K562 (cell line): ENCODE measurements at regions not wholly inside any gene's neighbourhood (a gene's known extent, or its start where the extent isn't known, plus 50 kb on each side); places are given as distances from the start of the nearest gene placed in this dataset.

ENCODE experiments used
- ATAC-seq: fragments of 200-7000 bp; cut with Tn5 transposase; 3 replicates; pipeline ENCODE4 v1.9.1; 2020; ENCODE audit warnings: moderate library complexity
- BruUV-seq: library from RNA; stranded (reverse); fragments of 400-500 nt; replicated peaks from 2 replicates; lab custom pipeline; 2021; lab: Mats Ljungman, UMichigan
- CTCF ChIA-PET: fragments of 300-600 bp; formaldehyde crosslinking; extraction: SDS; loops from one replicate; lab custom pipeline; 2021; ENCODE audit warnings: low intra/inter-chr PET ratio; lab: Yijun Ruan, JAX
- POLR2A ChIA-PET: fragments of 300-600, 350-650 bp; sonication (Branson Sonifier 250); formaldehyde crosslinking; extraction: SDS; loops from one replicate; lab custom pipeline; 2021; ENCODE audit warnings: antibody characterized with exemption, inconsistent platforms; lab: Yijun Ruan, JAX
- DNase-seq, 4 experiments: peaks; one replicate each; pipeline versions ENCODE4 v3.0.0 to v3.0.0-alpha.2; 2011 to 2018; ENCODE audit warnings: low spot score in 3 of 4, mixed read lengths in 3 of 4; ENCODE audit errors: extremely low read depth in 1 of 4
- FAIRE-seq: peaks from 2 replicates; lab custom pipeline; 2011; peaks lifted over from hg19 to GRCh38; lab: Jason Lieb, UNC
- H2AFZ ChIP-seq: 2 replicates; pipeline ENCODE4 v1.6.0; 2011; ENCODE audit warnings: low read depth, low read length, control low read depth, inconsistent platforms
- H3K27ac ChIP-seq: fragments of 200-600 bp; 3 replicates; pipeline ENCODE4 v1.8.0; 2011; ENCODE audit warnings: low read depth, mild to moderate bottlenecking, control low read depth, inconsistent platforms, low read length, moderate library complexity, mixed read lengths; ENCODE audit errors: extremely low read depth
- H3K27me3 ChIP-seq, 2 experiments: fragments of 300-600 bp in 1 of 2; 2 replicates in 1 of 2; 3 replicates in 1 of 2; pipeline versions ENCODE4 v1.6.0 to v1.8.0; 2011; ENCODE audit warnings: inconsistent platforms in 2 of 2, low read length in 2 of 2, mild to moderate bottlenecking in 1 of 2, mixed read lengths in 1 of 2, moderate library complexity in 1 of 2; ENCODE audit not compliant: control insufficient read depth in 2 of 2, insufficient read depth in 2 of 2
- H3K36me3 ChIP-seq: fragments of 300-600 bp; 3 replicates; pipeline ENCODE4 v1.8.0; 2011; ENCODE audit warnings: mild to moderate bottlenecking, low read length, inconsistent platforms; ENCODE audit not compliant: control insufficient read depth, insufficient read depth
- H3K4me1 ChIP-seq, 2 experiments: fragments of 200-600 bp in 1 of 2; replicated peaks in 1 of 2; 2 replicates in 1 of 2; 3 replicates in 1 of 2; pipeline versions ENCODE4 v1.5.1 to v1.8.0; 2011; ENCODE audit warnings: inconsistent platforms in 2 of 2, low read length in 2 of 2, mild to moderate bottlenecking in 1 of 2, mixed read lengths in 1 of 2, moderate library complexity in 1 of 2; ENCODE audit not compliant: control insufficient read depth in 2 of 2, insufficient read depth in 2 of 2
- H3K4me2 ChIP-seq: 2 replicates; pipeline ENCODE4 v1.6.1; 2011; ENCODE audit warnings: low read length, control low read depth, inconsistent platforms, mixed read lengths; ENCODE audit not compliant: insufficient read depth
- H3K4me3 ChIP-seq: fragments of 200-600 bp; sonication (generic), shearing (Covaris generic); 2 replicates; pipeline ENCODE4 v1.5.1; 2016; ENCODE audit warnings: control low read depth, inconsistent platforms
- H3K79me2 ChIP-seq: fragments of 200-600 bp; 3 replicates; pipeline ENCODE4 v1.8.0; 2011; ENCODE audit warnings: low read length, inconsistent platforms; ENCODE audit not compliant: control insufficient read depth, insufficient read depth
- H3K9ac ChIP-seq, 2 experiments: 2 replicates each; pipeline versions ENCODE4 v1.6.0 to v1.6.1; 2011; ENCODE audit warnings: low read depth in 2 of 2, low read length in 2 of 2, control low read depth in 1 of 2, inconsistent platforms in 1 of 2, mild to moderate bottlenecking in 1 of 2, mixed read lengths in 1 of 2; ENCODE audit not compliant: insufficient read depth in 1 of 2
- H3K9me1 ChIP-seq: one replicate; pipeline ENCODE4 v1.6.0; 2011; ENCODE audit warnings: inconsistent platforms, mild to moderate bottlenecking, low read length, moderate library complexity; ENCODE audit not compliant: control insufficient read depth, insufficient read depth
- H3K9me3 ChIP-seq: replicated peaks from 2 replicates; pipeline ENCODE4 v1.5.1; 2011; ENCODE audit warnings: low read depth, low read length, inconsistent platforms; ENCODE audit not compliant: control insufficient read depth, insufficient read depth
- H4K20me1 ChIP-seq: replicated peaks from 2 replicates; pipeline ENCODE4 v1.6.1; 2011; ENCODE audit warnings: low read length, inconsistent platforms, mixed read lengths; ENCODE audit not compliant: control insufficient read depth, insufficient read depth
- ATF3 ChIP-seq, 2 experiments: fragments of 450-650 bp in 1 of 2; sonication (generic) in 1 of 2; formaldehyde crosslinking in 1 of 2; IDR thresholded peaks in 1 of 2; conservative IDR thresholded peaks in 1 of 2; 2 replicates each; pipeline versions ENCODE4 v1.6.1 to v1.8.1; 2016 to 2023; ENCODE audit warnings: mild to moderate bottlenecking in 2 of 2, moderate library complexity in 2 of 2, inconsistent platforms in 1 of 2, missing genetic modification reagents in 1 of 2
- FOS ChIP-seq: IDR thresholded peaks from 3 replicates; pipeline ENCODE4 v1.6.1; 2011; ENCODE audit not compliant: insufficient read length; ENCODE audit errors: extremely low read depth
- GTF2E2 ChIP-seq: fragments of 200-800 bp; sonication (Bioruptor generic); IDR thresholded peaks from 2 replicates; pipeline ENCODE4 v1.6.1; 2016; ENCODE audit warnings: missing genetic modification characterization, missing compliant biosample characterization
- HDAC2 ChIP-seq: fragments of 450-650 bp; IDR thresholded peaks from 2 replicates; pipeline ENCODE4 v1.6.1; 2016; ENCODE audit warnings: mild to moderate bottlenecking
- NR2F6 ChIP-seq: fragments of 450-650 bp; formaldehyde crosslinking; IDR thresholded peaks from 2 replicates; pipeline ENCODE4 v1.4.0; 2020; ENCODE audit warnings: mild to moderate bottlenecking
- NR3C1 ChIP-seq: sonication (generic); formaldehyde crosslinking; IDR thresholded peaks from 2 replicates; pipeline ENCODE4 v1.8.1; 2022; ENCODE audit warnings: missing genetic modification reagents
- POLR2AphosphoS5 ChIP-seq: IDR thresholded peaks from 2 replicates; pipeline ENCODE4 v1.6.1; 2011; ENCODE audit warnings: mild to moderate bottlenecking, low read depth, low read length, moderate library complexity; ENCODE audit not compliant: control insufficient read depth, insufficient read depth
- RFX1 ChIP-seq: fragments of 450-650 bp; IDR thresholded peaks from 2 replicates; pipeline ENCODE4 v1.6.1; 2016; ENCODE audit warnings: mild to moderate bottlenecking, moderate library complexity
- SAFB ChIP-seq: fragments of 200-400 bp; formaldehyde crosslinking; IDR thresholded peaks from 2 replicates; pipeline ENCODE4 v1.6.1; 2017; ENCODE audit warnings: low read depth, low read length, borderline replicate concordance
- STAT5B ChIP-seq: fragments of 250-450 bp; sonication (Bioruptor Pico); IDR thresholded peaks from 2 replicates; pipeline ENCODE4 v1.8.0; 2021; ENCODE audit warnings: mild to moderate bottlenecking, inconsistent platforms
- YY1 ChIP-seq, 3 experiments: IDR thresholded peaks; 2 replicates each; pipeline ENCODE4 v1.6.1; 2011; ENCODE audit warnings: low read length in 2 of 3, mild to moderate bottlenecking in 2 of 3, moderate library complexity in 2 of 3, borderline replicate concordance in 1 of 3, control low read depth in 1 of 3, low read depth in 1 of 3; ENCODE audit not compliant: insufficient read depth in 3 of 3, insufficient replicate concordance in 2 of 3, control insufficient read depth in 1 of 3, insufficient read length in 1 of 3; ENCODE audit errors: extremely low read depth in 1 of 3
- ZNF134 ChIP-seq: fragments of 250-450 bp; sonication (Bioruptor Pico); conservative IDR thresholded peaks from 2 replicates; pipeline ENCODE4 v1.4.0; 2020
- ZNF184 ChIP-seq: sonication (generic); formaldehyde crosslinking; IDR thresholded peaks from 2 replicates; pipeline ENCODE4 v1.5.0; 2020; ENCODE audit warnings: missing genetic modification reagents
- ZNF347 ChIP-seq: fragments of 450-650 bp; formaldehyde crosslinking; IDR thresholded peaks from 2 replicates; pipeline ENCODE4 v1.4.0; 2020; ENCODE audit warnings: low read depth, mild to moderate bottlenecking, moderate library complexity
- ZNF584 ChIP-seq: fragments of 200-800 bp; sonication (Bioruptor generic); IDR thresholded peaks from 2 replicates; pipeline ENCODE4 v1.6.1; 2016; ENCODE audit warnings: low read depth, mild to moderate bottlenecking, missing genetic modification characterization, missing compliant biosample characterization
- ZNF586 ChIP-seq: fragments of 450-650 bp; formaldehyde crosslinking; conservative IDR thresholded peaks from 2 replicates; pipeline ENCODE4 v1.4.0; 2020; ENCODE audit warnings: mild to moderate bottlenecking, moderate library complexity
- ZNF766 ChIP-seq: fragments of 200-800 bp; sonication (Bioruptor generic); conservative IDR thresholded peaks from 2 replicates; pipeline ENCODE4 v1.6.1; 2016; ENCODE audit warnings: missing genetic modification characterization, missing compliant biosample characterization
- ZZZ3 ChIP-seq: fragments of 450-650 bp; IDR thresholded peaks from 2 replicates; pipeline ENCODE4 v1.6.1; 2016; ENCODE audit warnings: antibody characterized with exemption, mild to moderate bottlenecking, moderate library complexity
- WGBS: fragments of 100-300 bp; shearing (Covaris generic); methylation state at CpG from one replicate; pipeline ENCODE4 v1.1.6; 2016; ENCODE audit warnings: low coverage, mixed read lengths; ENCODE audit not compliant: insufficient coverage; ENCODE audit errors: missing lambda C conversion rate; 5-methylcytosine and 5-hydroxymethylcytosine counted together
- in situ Hi-C: fragments of 300-500 bp; cut with MboI; formaldehyde crosslinking; loops from 4 replicates; pipeline ENCODE4 v1.15.0; 2018; ENCODE audit warnings: inconsistent platforms, mixed read lengths
- intact Hi-C: fragments of 100-400 bp; cut with micrococcal nuclease; formaldehyde crosslinking; loops from 2 replicates; pipeline ENCODE4 v1.14.2; 2022

- no peak overlapping the region for H3K9ac ChIP-seq
- no peak for FAIRE-seq
- no peak overlapping the region for H3K4me3 ChIP-seq
- peaks cover 0 to 6% of the 10 kb centered on the region in 2 experiments; a peak in 2 of 5 replicates for H3K4me1 ChIP-seq
- H3K9me1 ChIP-seq: peaks cover 4% of the 10 kb centered on the region
- no peaks in the 10 kb centered on the region for H3K36me3 ChIP-seq
- DNase-seq: no peak
- in situ Hi-C loops: no loop called here
- POLR2A ChIA-PET: interaction anchor here (0.8 to 1.0 kb wide), 4 partner anchors 10 to 203 kb away, joined by 3 to 4 read pairs (median 3); no protein-coding TSS in a partner anchor
- H3K79me2 ChIP-seq: no peaks in the 10 kb centered on the region
- TF ChIP-seq NR2F6 (CRISPR knock-in tag): no peak
- TF ChIP-seq GTF2E2 (tag): no peak
- no peak for TF ChIP-seq FOS
- TF ChIP-seq POLR2AphosphoS5: no peak
- no peak for TF ChIP-seq ZNF766 (CRISPR knock-in tag)
- no peak for TF ChIP-seq YY1 (IDR thresholded peaks at IDR 0.05; ENCODE audit: borderline replicate concordance in 1 of 3, control insufficient read depth in 1 of 3, extremely low read depth in 1 of 3, insufficient read depth in 3 of 3, insufficient read length in 1 of 3, insufficient replicate concordance in 2 of 3, low read depth in 1 of 3, low read length in 2 of 3)
- TF ChIP-seq HDAC2: no peak
- no peak for TF ChIP-seq STAT5B (CRISPR knock-in tag)
- no peak for TF ChIP-seq ZNF584 (CRISPR knock-in tag)
- no peak for TF ChIP-seq ZNF184
- TF ChIP-seq ATF3 (IDR thresholded peaks at IDR 0.05): no peak
- TF ChIP-seq ATF3 (CRISPR knock-in tag; conservative IDR thresholded peaks at IDR 0.05): no peak
- TF ChIP-seq ZNF586 (CRISPR knock-in tag): no peak
- no peak for TF ChIP-seq NR3C1 (CRISPR knock-in tag)
- TF ChIP-seq ZNF134 (CRISPR knock-in tag): no peak
- no peak for TF ChIP-seq ZNF347 (CRISPR knock-in tag)
- no peak for TF ChIP-seq RFX1
- no peak for TF ChIP-seq ZZZ3
- TF ChIP-seq SAFB: no peak
- H3K9me3 ChIP-seq: no peaks in the 10 kb centered on the region
- BruUV-seq: no TSS peak
- CTCF ChIA-PET: no interaction called here
- WGBS: 4% methylated on average over 7 of the region's 7 CpGs
- no peak for ATAC-seq
- H3K4me2 ChIP-seq: no peak overlapping the region
- H2AFZ ChIP-seq: no peak overlapping the region
- intact Hi-C loops: no loop called here
- peaks cover 54 to 84% of the 10 kb centered on the region in 2 experiments for H3K27me3 ChIP-seq
- no peaks in the 10 kb centered on the region; the same call in 1 of the 2 replicates for H4K20me1 ChIP-seq
- H3K27ac ChIP-seq: no peak overlapping the region
These were observed 136.4 kb downstream of the GLI2 start for GRCh38 chr2:120871881-120872620.
